ENCODE measurements at regions not wholly inside any gene's neighbourhood (a gene's known extent, or its start where the extent isn't known, plus 50 kb on each side); places are given as distances from the start of the nearest gene placed in this dataset.

DNA sequence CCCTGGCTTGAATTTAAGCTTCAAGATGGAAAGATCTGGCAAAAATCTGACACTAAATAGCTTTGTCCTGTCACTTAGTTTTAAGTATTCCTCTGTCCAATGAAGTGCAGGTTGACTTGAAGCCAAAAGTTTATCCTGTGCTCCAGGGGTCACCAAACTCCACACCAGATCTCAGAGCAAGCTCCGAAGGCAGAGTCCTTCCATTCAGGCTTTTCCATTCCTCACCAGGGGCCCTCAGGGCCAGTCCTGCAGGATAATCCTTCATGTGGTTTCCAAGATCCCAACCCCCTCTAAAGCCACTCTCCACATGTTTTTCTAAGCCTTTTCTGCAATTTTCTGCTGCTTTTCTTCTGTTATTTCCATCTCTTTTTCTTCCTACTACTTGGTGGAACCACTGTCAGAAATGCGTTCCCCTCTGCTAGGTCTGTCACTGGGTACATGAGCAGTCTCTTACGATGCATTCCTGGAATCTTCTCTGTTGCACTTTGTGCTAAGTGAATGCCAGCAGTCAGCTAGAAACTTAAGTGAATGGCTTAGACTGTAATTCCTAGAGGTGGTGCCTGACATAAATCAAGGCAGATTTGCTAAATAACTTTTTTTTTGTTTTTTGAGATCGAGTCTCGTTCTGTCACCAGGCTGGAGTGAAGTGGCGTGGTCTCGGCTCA, 251.4 kb downstream of the MSRB3 start:
- TF ChIP-seq POLR2A (IDR thresholded peaks at IDR 0.05; ENCODE audit: low read depth, low read length) (no peak), EZH2 (IDR thresholded peaks at IDR 0.05; ENCODE audit: borderline replicate concordance, low read depth, low read length, severe bottlenecking) (no peak), JUN (IDR thresholded peaks at IDR 0.05; ENCODE audit: borderline replicate concordance, insufficient read depth, insufficient read length, low read depth) (no peak), POLR2AphosphoS5 (IDR thresholded peaks at IDR 0.05; ENCODE audit: insufficient read depth, low read depth, low read length) (no peak), FOS (IDR thresholded peaks at IDR 0.05; ENCODE audit: borderline replicate concordance, insufficient read depth, low read length) (no peak)
- TF ChIP-seq, protein P1, sequence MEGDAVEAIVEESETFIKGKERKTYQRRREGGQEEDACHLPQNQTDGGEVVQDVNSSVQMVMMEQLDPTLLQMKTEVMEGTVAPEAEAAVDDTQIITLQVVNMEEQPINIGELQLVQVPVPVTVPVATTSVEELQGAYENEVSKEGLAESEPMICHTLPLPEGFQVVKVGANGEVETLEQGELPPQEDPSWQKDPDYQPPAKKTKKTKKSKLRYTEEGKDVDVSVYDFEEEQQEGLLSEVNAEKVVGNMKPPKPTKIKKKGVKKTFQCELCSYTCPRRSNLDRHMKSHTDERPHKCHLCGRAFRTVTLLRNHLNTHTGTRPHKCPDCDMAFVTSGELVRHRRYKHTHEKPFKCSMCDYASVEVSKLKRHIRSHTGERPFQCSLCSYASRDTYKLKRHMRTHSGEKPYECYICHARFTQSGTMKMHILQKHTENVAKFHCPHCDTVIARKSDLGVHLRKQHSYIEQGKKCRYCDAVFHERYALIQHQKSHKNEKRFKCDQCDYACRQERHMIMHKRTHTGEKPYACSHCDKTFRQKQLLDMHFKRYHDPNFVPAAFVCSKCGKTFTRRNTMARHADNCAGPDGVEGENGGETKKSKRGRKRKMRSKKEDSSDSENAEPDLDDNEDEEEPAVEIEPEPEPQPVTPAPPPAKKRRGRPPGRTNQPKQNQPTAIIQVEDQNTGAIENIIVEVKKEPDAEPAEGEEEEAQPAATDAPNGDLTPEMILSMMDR (IDR thresholded peaks at IDR 0.05; ENCODE audit: extremely low read depth in 1 of 2, insufficient read depth in 1 of 2, low read depth in 1 of 2, low read length in 2 of 2) = no peak
